Kidney (tissue), 13 donors: ENCODE measurements at regions not wholly inside any gene's neighbourhood (a gene's known extent, or its start where the extent isn't known, plus 50 kb on each side); places are given as distances from the start of the nearest gene placed in this dataset.

Experiments used
- DNase-seq, 5 donors: peaks; one replicate each; pipeline ENCODE4 v3.0.0-alpha.2; 2013 to 2020
- FAIRE-seq: peaks from 2 replicates; lab custom pipeline; 2012; peaks lifted over from hg19 to GRCh38; lab: Jason Lieb, UNC
- H3K27ac ChIP-seq, 2 donors: one replicate each; pipeline ENCODE4 v1.7.0; 2013; ENCODE audit warnings: low read depth in 2 of 2, low read length in 2 of 2, inconsistent platforms in 1 of 2
- H3K27me3 ChIP-seq: one replicate; pipeline ENCODE4 v1.7.1; 2013; ENCODE audit warnings: low read length, inconsistent platforms; ENCODE audit not compliant: control insufficient read depth, insufficient read depth
- H3K36me3 ChIP-seq, 3 donors: one replicate each; pipeline versions ENCODE4 v1.7.0 to v1.7.1; 2013; ENCODE audit warnings: low read length in 3 of 3, control low read depth in 1 of 3, inconsistent platforms in 1 of 3; ENCODE audit not compliant: insufficient read depth in 3 of 3, control insufficient read depth in 2 of 3
- H3K4me1 ChIP-seq, 3 donors: one replicate each; pipeline versions ENCODE4 v1.7.0 to v1.7.1; 2013; ENCODE audit warnings: low read length in 3 of 3, inconsistent platforms in 1 of 3, low read depth in 1 of 3; ENCODE audit not compliant: control insufficient read depth in 2 of 3, insufficient read depth in 2 of 3
- H3K4me3 ChIP-seq, 3 donors: one replicate each; pipeline versions ENCODE4 v1.7.0 to v1.8.1; 2013; ENCODE audit warnings: low read length in 3 of 3, control low read depth in 1 of 3, inconsistent platforms in 1 of 3
- H3K9ac ChIP-seq, 3 donors: one replicate each; pipeline versions ENCODE4 v1.7.0 to v1.7.1; 2013; ENCODE audit warnings: low read length in 3 of 3, control low read depth in 1 of 3, inconsistent platforms in 1 of 3
- H3K9me3 ChIP-seq, 3 donors: one replicate each; pipeline versions ENCODE4 v1.7.0 to v1.7.1; 2013; ENCODE audit warnings: low read length in 3 of 3, control low read depth in 1 of 3, inconsistent platforms in 1 of 3; ENCODE audit not compliant: control insufficient read depth in 2 of 3, insufficient read depth in 1 of 3
- CTCF ChIP-seq: IDR thresholded peaks from 3 replicates; pipeline ENCODE4 v1.5.1; 2012; ENCODE audit warnings: mild to moderate bottlenecking, moderate library complexity, borderline replicate concordance; ENCODE audit not compliant: insufficient read depth; ENCODE audit errors: extremely low read depth
- intact Hi-C: fragments of 100-400 bp; cut with DNase I; formaldehyde crosslinking; loops from one replicate; pipeline ENCODE4 v1.11.1; 2022
- donor health status: control.
- donor health status: control.
- donor health status: control.
- donor health status: control.
- donor health status: control.
- donor health status: DM: yes; HTN: yes; CAD: no.
- donor health status: Normal renal cell carcinoma (clear cell type).

- FAIRE-seq, result no peak
- intact Hi-C loops, result no loop called here
- TF ChIP-seq CTCF, result no peak
Observed at GRCh38 chr3:127339928-127340861, 52.3 kb upstream of the PRR20G start.

GRCh38 chr3:127339016-127339415 is 51.2 kb upstream of the PRR20G start:
- peaks cover 12% of the 10 kb centered on the region for H3K27me3 ChIP-seq
- FAIRE-seq (no peak), DNase-seq (no peak)
- H3K4me1 ChIP-seq, result no peaks in the 10 kb centered on the region
- peaks cover 0 to 2% (median 0%) of the 10 kb centered on the region in 3 donors for H3K36me3 ChIP-seq
- no peak overlapping the region for H3K9ac ChIP-seq
- peak overlapping the region in 1 of 3 donors; percentile 12 for H3K4me3 ChIP-seq
- no peak for TF ChIP-seq CTCF
- H3K27ac ChIP-seq, result no peak overlapping the region
- intact Hi-C loops, result no loop called here
- peaks cover 0 to 6% (median 3%) of the 10 kb centered on the region in 3 donors for H3K9me3 ChIP-seq

More at GRCh38 chr3:127339928-127340861, 52.3 kb upstream of the PRR20G start:
- peaks cover 0 to 2% (median 0%) of the 10 kb centered on the region in 3 donors for H3K36me3 ChIP-seq
- H3K27me3 ChIP-seq, result peaks cover 12% of the 10 kb centered on the region
- no peaks in the 10 kb centered on the region for H3K4me1 ChIP-seq
- no peak overlapping the region for H3K27ac ChIP-seq
- no peak overlapping the region for H3K9ac ChIP-seq
- H3K9me3 ChIP-seq, result peaks cover 0 to 6% (median 0%) of the 10 kb centered on the region in 3 donors
- DNase-seq, result no peak
- H3K4me3 ChIP-seq, result no peak overlapping the region

- peaks cover 12% of the 10 kb centered on the region for H3K27me3 ChIP-seq
- no peak overlapping the region for H3K4me3 ChIP-seq
Observed at GRCh38 chr3:127337911-127338531, 50.2 kb upstream of the PRR20G start.

More at GRCh38 chr3:127337911-127338531, 50.2 kb upstream of the PRR20G start:
- no peaks in the 10 kb centered on the region for H3K4me1 ChIP-seq
- DNase-seq (no peak), FAIRE-seq (no peak)
- no peak for TF ChIP-seq CTCF
- intact Hi-C loops, result no loop called here
- H3K9ac ChIP-seq, result no peak overlapping the region
- H3K9me3 ChIP-seq, result peaks cover 0 to 6% (median 3%) of the 10 kb centered on the region in 3 donors
- H3K36me3 ChIP-seq, result peaks cover 0 to 2% (median 0%) of the 10 kb centered on the region in 3 donors
- H3K27ac ChIP-seq, result no peak overlapping the region
